ENCODE measurements at regions not wholly inside any gene's neighbourhood (a gene's known extent, or its start where the extent isn't known, plus 50 kb on each side); places are given as distances from the start of the nearest gene placed in this dataset.

GRCh38 chr2:104777721-104778120 lies 76.2 kb upstream of the POU3F3 start:
- Histone ChIP-seq H3K4me1 (ENCODE audit: insufficient read depth, insufficient read length) (no peaks in the 10 kb centered on the region), H3K27me3 (ENCODE audit: insufficient read depth, insufficient read length) (no peaks in the 10 kb centered on the region), H3K9ac (ENCODE audit: insufficient read length, low read depth) (no peak overlapping the region)

GRCh38 chr2:104781151-104781550 lies 72.8 kb upstream of the POU3F3 start:
- DNase-seq (ENCODE audit: low read depth, low spot score) = no peak

More at GRCh38 chr2:104777721-104778120, 76.2 kb upstream of the POU3F3 start:
- DNase-seq (ENCODE audit: low read depth, low spot score) = no peak
- no peak overlapping the region for H3K4me3 ChIP-seq (ENCODE audit: insufficient read length, low read depth)
- TF ChIP-seq SUZ12 (IDR thresholded peaks at IDR 0.05; ENCODE audit: extremely low read depth, insufficient read depth, insufficient read length) (no peak), ZNF274 (IDR thresholded peaks at IDR 0.05; ENCODE audit: low read depth, low read length) (no peak), YY1 (IDR thresholded peaks at IDR 0.05; ENCODE audit: insufficient read depth, insufficient read length) (no peak)
- no peaks in the 10 kb centered on the region for H3K9me3 ChIP-seq (ENCODE audit: insufficient read depth, low read length)
- no peaks in the 10 kb centered on the region for H3K36me3 ChIP-seq (ENCODE audit: insufficient read depth, insufficient read length, low read length)

GRCh38 chr2:104784264-104784663 lies 69.7 kb upstream of the POU3F3 start:
- Histone ChIP-seq H3K36me3 (ENCODE audit: insufficient read depth, insufficient read length, low read length) (no peaks in the 10 kb centered on the region), H3K27me3 (ENCODE audit: insufficient read depth, insufficient read length) (no peaks in the 10 kb centered on the region), H3K4me3 (ENCODE audit: insufficient read length, low read depth) (no peak overlapping the region), H3K4me1 (ENCODE audit: insufficient read depth, insufficient read length) (no peaks in the 10 kb centered on the region), H3K9me3 (ENCODE audit: insufficient read depth, low read length) (no peaks in the 10 kb centered on the region), H3K9ac (ENCODE audit: insufficient read length, low read depth) (no peak overlapping the region)
- TF ChIP-seq SUZ12 (IDR thresholded peaks at IDR 0.05; ENCODE audit: extremely low read depth, insufficient read depth, insufficient read length) (no peak), YY1 (IDR thresholded peaks at IDR 0.05; ENCODE audit: insufficient read depth, insufficient read length) (no peak), ZNF274 (IDR thresholded peaks at IDR 0.05; ENCODE audit: low read depth, low read length) (no peak)
- DNase-seq (ENCODE audit: low read depth, low spot score) = no peak

More at GRCh38 chr2:104781151-104781550, 72.8 kb upstream of the POU3F3 start:
- Histone ChIP-seq H3K9me3 (ENCODE audit: insufficient read depth, low read length) (no peaks in the 10 kb centered on the region), H3K27me3 (ENCODE audit: insufficient read depth, insufficient read length) (no peaks in the 10 kb centered on the region), H3K4me3 (ENCODE audit: insufficient read length, low read depth) (no peak overlapping the region), H3K4me1 (ENCODE audit: insufficient read depth, insufficient read length) (no peaks in the 10 kb centered on the region), H3K36me3 (ENCODE audit: insufficient read depth, insufficient read length, low read length) (no peaks in the 10 kb centered on the region), H3K9ac (ENCODE audit: insufficient read length, low read depth) (no peak overlapping the region)
- TF ChIP-seq ZNF274 (IDR thresholded peaks at IDR 0.05; ENCODE audit: low read depth, low read length) (no peak), SUZ12 (IDR thresholded peaks at IDR 0.05; ENCODE audit: extremely low read depth, insufficient read depth, insufficient read length) (no peak), YY1 (IDR thresholded peaks at IDR 0.05; ENCODE audit: insufficient read depth, insufficient read length) (no peak)

- DNase-seq (ENCODE audit: low read depth, low spot score) = no peak
- Histone ChIP-seq H3K4me1 (ENCODE audit: insufficient read depth, insufficient read length) (peaks cover 3% of the 10 kb centered on the region), H3K9me3 (ENCODE audit: insufficient read depth, low read length) (no peaks in the 10 kb centered on the region), H3K9ac (ENCODE audit: insufficient read length, low read depth) (no peak overlapping the region), H3K36me3 (ENCODE audit: insufficient read depth, insufficient read length, low read length) (no peaks in the 10 kb centered on the region), H3K27me3 (ENCODE audit: insufficient read depth, insufficient read length) (no peaks in the 10 kb centered on the region), H3K4me3 (ENCODE audit: insufficient read length, low read depth) (no peak overlapping the region)
- no peak for TF ChIP-seq YY1 (IDR thresholded peaks at IDR 0.05; ENCODE audit: insufficient read depth, insufficient read length)
- no peak for TF ChIP-seq ZNF274 (IDR thresholded peaks at IDR 0.05; ENCODE audit: low read depth, low read length)
- TF ChIP-seq SUZ12 (IDR thresholded peaks at IDR 0.05; ENCODE audit: extremely low read depth, insufficient read depth, insufficient read length) = no peak
These were observed 67.7 kb upstream of the POU3F3 start for GRCh38 chr2:104786204-104786603.

- TF ChIP-seq ZNF274 (IDR thresholded peaks at IDR 0.05; ENCODE audit: low read depth, low read length) = no peak
- no peak for TF ChIP-seq SUZ12 (IDR thresholded peaks at IDR 0.05; ENCODE audit: extremely low read depth, insufficient read depth, insufficient read length)
- TF ChIP-seq YY1 (IDR thresholded peaks at IDR 0.05; ENCODE audit: insufficient read depth, insufficient read length) = no peak
- no peak overlapping the region for H3K9ac ChIP-seq (ENCODE audit: insufficient read length, low read depth)
- H3K36me3 ChIP-seq (ENCODE audit: insufficient read depth, insufficient read length, low read length) = no peaks in the 10 kb centered on the region
These were observed 67.1 kb upstream of the POU3F3 start for GRCh38 chr2:104786821-104787220.

GRCh38 chr2:104787298-104788065 lies 66.4 kb upstream of the POU3F3 start:
- DNase-seq (ENCODE audit: low read depth, low spot score) = no peak
- H3K9ac ChIP-seq (ENCODE audit: insufficient read length, low read depth) = no peak overlapping the region
- no peak overlapping the region for H3K4me3 ChIP-seq (ENCODE audit: insufficient read length, low read depth)
- peaks cover 3% of the 10 kb centered on the region for H3K4me1 ChIP-seq (ENCODE audit: insufficient read depth, insufficient read length)
- no peaks in the 10 kb centered on the region for H3K36me3 ChIP-seq (ENCODE audit: insufficient read depth, insufficient read length, low read length)
- H3K27me3 ChIP-seq (ENCODE audit: insufficient read depth, insufficient read length) = no peaks in the 10 kb centered on the region
- H3K9me3 ChIP-seq (ENCODE audit: insufficient read depth, low read length) = no peaks in the 10 kb centered on the region
- TF ChIP-seq YY1 (IDR thresholded peaks at IDR 0.05; ENCODE audit: insufficient read depth, insufficient read length) = no peak
- TF ChIP-seq SUZ12 (IDR thresholded peaks at IDR 0.05; ENCODE audit: extremely low read depth, insufficient read depth, insufficient read length) = no peak
- no peak for TF ChIP-seq ZNF274 (IDR thresholded peaks at IDR 0.05; ENCODE audit: low read depth, low read length)

More at GRCh38 chr2:104786821-104787220, 67.1 kb upstream of the POU3F3 start:
- DNase-seq (ENCODE audit: low read depth, low spot score) = no peak
- H3K9me3 ChIP-seq (ENCODE audit: insufficient read depth, low read length) = no peaks in the 10 kb centered on the region
- H3K27me3 ChIP-seq (ENCODE audit: insufficient read depth, insufficient read length) = no peaks in the 10 kb centered on the region
- peaks cover 3% of the 10 kb centered on the region for H3K4me1 ChIP-seq (ENCODE audit: insufficient read depth, insufficient read length)
- H3K4me3 ChIP-seq (ENCODE audit: insufficient read length, low read depth) = no peak overlapping the region

GRCh38 chr2:104788742-104789455 lies 65.0 kb upstream of the POU3F3 start:
- TF ChIP-seq YY1 (IDR thresholded peaks at IDR 0.05; ENCODE audit: insufficient read depth, insufficient read length) (no peak), ZNF274 (IDR thresholded peaks at IDR 0.05; ENCODE audit: low read depth, low read length) (no peak), SUZ12 (IDR thresholded peaks at IDR 0.05; ENCODE audit: extremely low read depth, insufficient read depth, insufficient read length) (no peak)
- no peaks in the 10 kb centered on the region for H3K27me3 ChIP-seq (ENCODE audit: insufficient read depth, insufficient read length)
- H3K4me3 ChIP-seq (ENCODE audit: insufficient read length, low read depth) = no peak overlapping the region
- H3K4me1 ChIP-seq (ENCODE audit: insufficient read depth, insufficient read length) = peaks cover 3% of the 10 kb centered on the region
- DNase-seq (ENCODE audit: low read depth, low spot score) = no peak
- no peak overlapping the region for H3K9ac ChIP-seq (ENCODE audit: insufficient read length, low read depth)
- no peaks in the 10 kb centered on the region for H3K9me3 ChIP-seq (ENCODE audit: insufficient read depth, low read length)
- no peaks in the 10 kb centered on the region for H3K36me3 ChIP-seq (ENCODE audit: insufficient read depth, insufficient read length, low read length)
